ENCODE measurements at regions not wholly inside any gene's neighbourhood (a gene's known extent, or its start where the extent isn't known, plus 50 kb on each side); places are given as distances from the start of the nearest gene placed in this dataset.

DNA sequence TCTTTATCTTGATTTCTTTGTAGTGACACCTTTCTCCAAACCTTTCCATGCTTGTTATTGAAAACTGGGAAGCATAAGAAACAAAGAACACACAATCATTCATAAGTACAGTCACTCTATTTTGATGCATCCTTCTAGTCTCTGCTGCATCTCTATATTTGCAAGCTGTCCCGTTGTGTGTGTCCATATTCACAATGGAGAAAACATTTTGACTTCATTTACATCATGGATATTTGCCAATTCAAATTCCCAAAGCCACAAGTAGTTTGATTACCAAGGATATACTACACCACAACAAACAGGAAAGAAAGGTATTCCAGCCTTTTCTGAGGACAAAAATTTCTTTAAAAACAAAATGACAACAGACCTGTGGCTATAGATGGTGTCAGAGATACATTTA lies 673.8 kb downstream of the STIM2 start:
- WGBS, 5 donors = 41 to 46% (median 42%) methylated on average over 1 of the region's 1 CpG
- Histone ChIP-seq H3K9me3 (no peaks in the 10 kb centered on the region), H3K4me3 (no peak overlapping the region), H3K27ac (no peak overlapping the region), H3K27me3 (no peaks in the 10 kb centered on the region), H3K4me1 (no peaks in the 10 kb centered on the region), H3K36me3 (no peaks in the 10 kb centered on the region)
- intact Hi-C loops (cut with DNase I; ENCODE audit: low total_unique reads) = no loop called here
- DNase-seq = no peak
- TF ChIP-seq EP300 (IDR thresholded peaks at IDR 0.05) = no peak
- TF ChIP-seq POLR2AphosphoS5 (IDR thresholded peaks at IDR 0.05) = no peak
- TF ChIP-seq POLR2A (IDR thresholded peaks at IDR 0.05) = no peak
- TF ChIP-seq, protein P1, sequence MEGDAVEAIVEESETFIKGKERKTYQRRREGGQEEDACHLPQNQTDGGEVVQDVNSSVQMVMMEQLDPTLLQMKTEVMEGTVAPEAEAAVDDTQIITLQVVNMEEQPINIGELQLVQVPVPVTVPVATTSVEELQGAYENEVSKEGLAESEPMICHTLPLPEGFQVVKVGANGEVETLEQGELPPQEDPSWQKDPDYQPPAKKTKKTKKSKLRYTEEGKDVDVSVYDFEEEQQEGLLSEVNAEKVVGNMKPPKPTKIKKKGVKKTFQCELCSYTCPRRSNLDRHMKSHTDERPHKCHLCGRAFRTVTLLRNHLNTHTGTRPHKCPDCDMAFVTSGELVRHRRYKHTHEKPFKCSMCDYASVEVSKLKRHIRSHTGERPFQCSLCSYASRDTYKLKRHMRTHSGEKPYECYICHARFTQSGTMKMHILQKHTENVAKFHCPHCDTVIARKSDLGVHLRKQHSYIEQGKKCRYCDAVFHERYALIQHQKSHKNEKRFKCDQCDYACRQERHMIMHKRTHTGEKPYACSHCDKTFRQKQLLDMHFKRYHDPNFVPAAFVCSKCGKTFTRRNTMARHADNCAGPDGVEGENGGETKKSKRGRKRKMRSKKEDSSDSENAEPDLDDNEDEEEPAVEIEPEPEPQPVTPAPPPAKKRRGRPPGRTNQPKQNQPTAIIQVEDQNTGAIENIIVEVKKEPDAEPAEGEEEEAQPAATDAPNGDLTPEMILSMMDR (IDR thresholded peaks at IDR 0.05) = no peak

DNA sequence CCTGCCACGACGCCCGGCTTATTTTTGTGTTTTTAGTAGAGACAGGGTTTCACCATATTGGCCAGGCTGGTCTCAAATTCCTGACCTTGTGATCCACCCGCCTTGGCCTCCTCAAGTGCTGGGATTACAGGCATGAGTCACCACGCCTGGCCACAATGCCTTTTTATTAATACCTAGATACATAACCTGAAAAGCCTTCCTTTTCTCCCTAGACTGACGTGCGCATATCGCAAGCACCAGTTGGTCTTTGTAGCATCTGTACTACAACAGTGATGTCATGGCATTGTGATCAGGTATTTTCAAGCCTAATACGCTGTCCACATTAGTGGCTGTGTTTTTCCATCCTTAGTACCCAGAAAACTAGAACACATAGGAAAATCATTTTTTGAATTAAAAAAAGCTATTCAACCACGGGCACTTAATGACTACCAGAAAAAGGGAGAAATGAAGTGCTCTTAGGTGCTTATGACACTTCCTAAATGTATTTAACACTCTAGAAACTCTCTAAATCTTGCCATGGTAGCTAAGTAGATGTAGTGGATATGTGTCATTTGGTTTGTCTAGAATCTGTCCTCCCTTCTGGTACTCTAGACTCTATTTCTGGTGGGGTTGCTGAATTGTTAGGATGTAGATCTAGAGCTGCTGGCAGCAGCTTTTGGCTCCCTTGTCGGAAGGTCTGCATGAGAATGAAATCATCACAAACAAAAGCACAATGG lies 707.8 kb downstream of the STIM2 start:
- Histone ChIP-seq H3K9me3 (no peaks in the 10 kb centered on the region), H3K4me1 (no peaks in the 10 kb centered on the region), H3K27ac (no peak overlapping the region), H3K27me3 (no peaks in the 10 kb centered on the region), H3K36me3 (no peaks in the 10 kb centered on the region), H3K4me3 (no peak overlapping the region)
- no peak for DNase-seq
- intact Hi-C loops (cut with DNase I; ENCODE audit: low total_unique reads) = no loop called here
- TF ChIP-seq EP300 (IDR thresholded peaks at IDR 0.05) (no peak), POLR2AphosphoS5 (IDR thresholded peaks at IDR 0.05) (no peak), POLR2A (IDR thresholded peaks at IDR 0.05) (no peak)
- TF ChIP-seq, protein P1 (IDR thresholded peaks at IDR 0.05) = no peak
- 84 to 91% (median 84%) methylated on average over 11 of the region's 11 CpGs for WGBS, 5 donors

DNA sequence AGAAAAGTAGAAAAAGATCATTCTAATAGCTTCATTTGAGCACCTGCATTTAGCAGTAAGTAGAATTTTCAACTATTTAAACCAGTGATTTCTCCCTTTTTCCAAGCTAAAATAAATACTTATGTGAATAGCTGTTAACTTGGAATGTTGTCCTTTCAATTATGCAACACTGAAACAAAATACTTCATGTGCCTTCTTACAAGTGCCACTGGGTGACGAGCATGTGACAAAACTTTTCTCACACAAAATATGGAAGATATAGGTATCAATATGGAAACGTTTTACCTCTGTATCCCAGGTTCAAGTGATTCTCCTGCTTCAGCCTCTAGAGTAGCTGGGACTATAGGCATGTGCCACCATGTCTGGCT lies 708.3 kb downstream of the STIM2 start:
- WGBS, 5 donors = 74 to 90% (median 79%) methylated on average over 2 of the region's 2 CpGs
- TF ChIP-seq EP300 (IDR thresholded peaks at IDR 0.05) (no peak), POLR2AphosphoS5 (IDR thresholded peaks at IDR 0.05) (no peak), POLR2A (IDR thresholded peaks at IDR 0.05) (no peak)
- TF ChIP-seq, protein P1 (IDR thresholded peaks at IDR 0.05) = no peak
- DNase-seq = no peak
- no peaks in the 10 kb centered on the region for H3K36me3 ChIP-seq
- H3K27ac ChIP-seq = no peak overlapping the region
- no peak overlapping the region for H3K4me3 ChIP-seq
- no peaks in the 10 kb centered on the region for H3K9me3 ChIP-seq
- no peaks in the 10 kb centered on the region for H3K27me3 ChIP-seq
- H3K4me1 ChIP-seq = no peaks in the 10 kb centered on the region
- intact Hi-C loops (cut with DNase I; ENCODE audit: low total_unique reads) = no loop called here

DNA sequence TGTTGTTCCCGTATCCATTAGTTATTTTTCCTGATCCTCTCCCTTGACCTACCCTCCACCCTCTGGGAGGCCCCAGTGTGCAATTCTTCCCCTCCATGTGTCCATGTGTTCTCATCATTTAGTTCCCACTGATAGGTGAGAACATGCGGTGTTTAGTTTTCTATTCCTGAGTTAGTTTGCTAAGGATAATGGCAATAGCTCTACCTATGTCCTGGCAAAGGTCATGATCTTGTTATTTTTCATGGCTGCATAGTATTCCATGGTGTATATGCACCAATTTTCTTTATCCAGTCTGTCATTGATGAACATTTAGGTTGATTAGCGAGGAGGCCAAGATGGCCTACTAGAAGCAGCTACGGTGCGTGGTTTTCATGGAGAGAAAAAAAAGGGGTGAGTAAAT lies 714.1 kb downstream of the STIM2 start:
- intact Hi-C loops (cut with DNase I; ENCODE audit: low total_unique reads) = no loop called here
- Histone ChIP-seq H3K36me3 (no peaks in the 10 kb centered on the region), H3K27ac (no peak overlapping the region), H3K27me3 (no peaks in the 10 kb centered on the region), H3K9me3 (peaks cover 0 to 5% (median 0%) of the 10 kb centered on the region in 4 donors), H3K4me1 (no peaks in the 10 kb centered on the region), H3K4me3 (no peak overlapping the region)
- no peak for DNase-seq
- WGBS, 5 donors = 70 to 90% (median 79%) methylated on average over 5 of the region's 5 CpGs
- TF ChIP-seq POLR2AphosphoS5 (IDR thresholded peaks at IDR 0.05) = no peak
- no peak for TF ChIP-seq POLR2A (IDR thresholded peaks at IDR 0.05)
- TF ChIP-seq, protein P1 (IDR thresholded peaks at IDR 0.05) = no peak
- TF ChIP-seq EP300 (IDR thresholded peaks at IDR 0.05) = no peak
